Activated CD4-positive, alpha-beta T cell treated with anti-CD3 and anti-CD28 coated beads, Interleukin-2, amount 50 U/mL, for 48 hours (primary cell): ENCODE measurements at regions not wholly inside any gene's neighbourhood (a gene's known extent, or its start where the extent isn't known, plus 50 kb on each side); places are given as distances from the start of the nearest gene placed in this dataset.

Experiments
- DNase-seq, 2 experiments: peaks; one replicate each; pipeline ENCODE4 v3.0.0-alpha.2; 2020

GRCh38 chr1:81242103-81242502 is 558.6 kb upstream of the ADGRL2 start:
- DNase-seq: no peak

GRCh38 chr1:81238129-81238528 is 562.6 kb upstream of the ADGRL2 start:
- no peak for DNase-seq

GRCh38 chr1:81237473-81238089 is 563.2 kb upstream of the ADGRL2 start:
- DNase-seq: no peak

GRCh38 chr1:81234237-81234636 is 566.5 kb upstream of the ADGRL2 start:
- DNase-seq: no peak

GRCh38 chr1:81233591-81233990 is 567.1 kb upstream of the ADGRL2 start:
- DNase-seq: no peak

DNA sequence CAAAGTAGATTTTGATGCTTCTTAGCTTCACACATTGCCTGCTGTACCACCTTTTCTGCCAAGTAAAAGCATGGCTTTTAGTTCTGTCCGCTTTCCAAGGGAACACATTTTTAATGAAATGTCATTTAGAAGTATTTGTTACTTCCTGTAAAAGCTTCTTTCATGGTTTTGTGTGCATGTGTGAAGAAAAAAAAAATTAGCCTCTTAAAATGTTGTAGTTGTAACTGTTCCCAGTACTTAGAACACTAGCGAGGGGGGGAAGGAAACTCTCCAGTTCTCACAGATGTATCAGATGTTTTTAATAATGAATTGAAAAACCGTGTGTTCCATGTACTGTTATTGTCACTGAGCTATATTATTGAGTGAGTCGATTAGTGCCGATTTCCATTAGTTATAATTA is 568.3 kb upstream of the ADGRL2 start:
- no peak for DNase-seq

- no peak for DNase-seq
Measured at GRCh38 chr1:81231729-81232038, 569.0 kb upstream of the ADGRL2 start.

DNA sequence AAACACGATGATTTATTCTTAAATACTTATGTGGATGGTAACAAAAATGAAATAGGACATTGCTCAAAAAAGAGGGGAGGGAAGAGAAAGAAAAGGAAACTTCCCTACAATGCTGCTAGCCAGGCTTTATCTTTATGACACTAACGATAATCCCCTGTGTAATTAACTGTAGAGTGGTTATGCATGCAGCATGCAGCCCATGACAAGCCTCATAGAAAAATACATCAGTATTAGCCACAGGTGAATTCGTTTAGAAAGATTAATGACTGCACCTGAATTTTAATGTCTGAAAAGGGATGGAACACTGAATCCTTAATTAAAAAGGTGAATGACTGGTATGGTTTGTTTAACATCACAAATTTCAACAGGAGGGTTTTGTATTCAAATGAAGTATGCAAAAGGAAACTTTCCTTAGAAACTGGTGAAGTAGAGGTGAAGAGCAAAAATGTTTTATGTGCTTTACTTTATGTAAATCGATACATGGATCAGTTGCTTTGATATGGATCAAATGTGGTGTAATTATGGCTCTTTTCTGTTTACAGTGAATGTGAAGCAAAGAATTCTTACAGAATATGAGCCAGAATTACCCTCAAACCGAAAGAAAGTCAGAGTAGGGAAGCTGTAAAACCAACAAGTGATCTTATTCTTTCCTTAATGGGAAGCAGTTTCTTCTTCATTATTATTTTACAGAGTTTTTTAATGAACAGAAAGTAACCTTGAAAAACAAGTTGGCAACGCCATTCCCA is 569.6 kb upstream of the ADGRL2 start:
- DNase-seq: no peak

- no peak for DNase-seq
Measured at GRCh38 chr1:81228926-81229325, 571.8 kb upstream of the ADGRL2 start.

DNA sequence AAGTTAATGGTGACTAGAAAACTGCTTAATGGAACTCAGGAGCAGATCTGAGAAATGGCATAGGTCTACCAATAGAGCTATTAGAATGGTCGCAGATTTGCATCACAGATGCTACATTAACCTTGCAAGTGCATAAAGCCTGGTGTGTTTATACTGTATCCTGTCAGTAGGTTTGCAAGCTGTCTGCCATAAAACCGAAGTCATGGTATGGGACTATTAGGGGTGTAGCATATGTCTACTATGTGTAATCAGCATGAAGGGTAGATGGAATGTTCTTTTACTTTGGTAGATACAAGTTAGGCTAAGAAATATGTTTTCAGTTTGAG is 574.2 kb upstream of the ADGRL2 start:
- no peak for DNase-seq

- no peak for DNase-seq
Measured at GRCh38 chr1:81225789-81226602, 574.7 kb upstream of the ADGRL2 start.

DNA sequence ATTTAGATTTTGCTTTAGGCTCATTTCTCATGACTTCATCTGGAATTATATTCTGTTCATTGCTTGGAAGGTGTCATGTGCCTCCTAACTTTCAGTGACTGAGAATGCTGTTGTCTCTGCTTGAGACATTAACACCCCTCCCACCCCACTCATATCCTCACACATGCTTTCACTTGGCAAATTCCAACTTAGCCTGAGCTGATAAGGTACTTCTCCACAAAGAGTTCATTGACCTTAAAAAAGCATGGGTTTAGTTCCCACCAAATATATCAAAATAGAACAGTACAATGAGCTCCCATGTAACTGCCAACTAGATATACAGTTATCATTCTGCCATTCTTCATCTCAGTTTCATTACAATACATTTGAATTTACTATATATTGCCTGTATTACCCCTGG is 576.5 kb upstream of the ADGRL2 start:
- no peak for DNase-seq

GRCh38 chr1:81221564-81221963 is 579.2 kb upstream of the ADGRL2 start:
- DNase-seq: no peak

- DNase-seq: no peak
Measured at GRCh38 chr1:81220614-81221071, 580.1 kb upstream of the ADGRL2 start.

- DNase-seq: no peak
Measured at GRCh38 chr1:81217058-81217457, 583.7 kb upstream of the ADGRL2 start.

DNA sequence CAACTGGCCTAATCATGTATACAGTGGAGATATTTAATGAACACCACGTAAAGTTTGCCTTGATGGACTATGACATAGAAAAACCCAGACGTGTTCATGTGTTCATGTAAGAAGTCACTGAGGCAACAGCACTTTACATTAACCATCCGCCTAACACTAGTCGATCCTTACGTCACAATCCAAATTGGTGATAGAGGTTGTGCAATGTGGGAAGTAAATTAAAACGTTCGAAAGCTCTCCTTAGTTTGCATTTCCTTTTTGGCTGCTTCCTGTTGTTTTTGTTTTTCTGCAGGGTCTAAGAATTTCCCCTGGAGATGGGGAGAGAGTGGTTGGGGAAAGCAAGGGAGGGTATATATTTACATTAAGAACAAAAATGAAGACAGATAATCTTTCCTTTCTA is 587.5 kb upstream of the ADGRL2 start:
- no peak for DNase-seq

- DNase-seq: no peak
Measured at GRCh38 chr1:81209461-81209860, 591.3 kb upstream of the ADGRL2 start.

DNA sequence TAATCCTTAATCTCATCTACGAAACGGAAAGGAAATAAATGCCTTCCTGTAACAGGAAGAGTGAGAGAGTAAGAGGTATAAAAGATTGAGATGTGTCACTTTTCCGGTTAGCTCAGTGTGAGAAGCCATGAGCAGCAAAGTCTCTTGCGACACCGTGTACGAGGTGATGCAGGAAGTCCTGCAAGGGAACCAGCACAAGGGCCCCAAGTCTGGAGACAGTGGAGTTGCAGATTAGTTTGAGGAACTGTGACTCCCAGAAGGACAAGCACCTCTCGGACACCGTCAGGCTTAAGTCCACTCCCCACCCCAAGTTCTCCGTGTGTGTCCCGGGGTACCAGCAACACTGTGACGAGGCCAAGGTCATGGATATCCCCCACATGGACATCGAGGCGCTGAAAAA is 592.3 kb upstream of the ADGRL2 start:
- no peak for DNase-seq

GRCh38 chr1:81205956-81206355 is 594.8 kb upstream of the ADGRL2 start:
- no peak for DNase-seq

DNA sequence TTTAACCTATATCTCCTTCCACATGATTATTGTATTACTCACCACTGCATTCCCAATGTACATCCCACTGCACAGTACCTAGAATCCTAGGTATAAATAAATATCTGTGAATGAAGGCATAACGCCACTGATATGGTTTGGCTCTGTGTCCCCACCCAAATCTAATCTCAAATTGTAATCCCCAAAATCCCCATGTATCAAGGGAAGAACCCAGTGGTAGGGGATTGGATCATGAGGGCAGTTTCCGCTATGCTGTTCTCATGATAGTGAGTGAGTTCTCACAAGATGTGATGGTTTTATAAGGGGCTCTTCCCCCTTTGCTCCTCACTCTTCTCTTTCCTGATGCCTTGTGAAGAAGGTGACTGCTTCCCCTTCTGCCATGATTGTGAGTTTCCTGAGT is 599.0 kb upstream of the ADGRL2 start:
- no peak for DNase-seq

DNA sequence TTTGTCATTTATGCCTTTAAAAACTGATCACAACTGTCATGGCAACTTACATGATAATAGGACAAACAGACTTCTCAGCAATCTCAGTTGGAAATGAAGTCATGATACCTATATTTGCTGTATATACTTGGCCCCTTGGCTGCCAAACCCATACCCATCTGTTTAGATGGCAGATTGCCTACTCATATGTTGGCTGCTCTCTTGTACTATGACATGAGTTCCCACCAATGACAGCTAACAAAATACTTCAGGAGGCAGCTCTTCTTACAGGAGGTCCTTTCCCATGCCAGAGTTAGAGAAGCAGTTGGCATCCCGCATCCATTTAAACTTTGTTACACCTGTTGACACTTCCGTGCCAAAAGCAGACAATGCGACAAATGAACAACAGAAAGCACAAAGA is 603.1 kb upstream of the ADGRL2 start:
- DNase-seq: no peak

GRCh38 chr1:81192647-81193642 is 607.8 kb upstream of the ADGRL2 start:
- DNase-seq: no peak

GRCh38 chr1:81190003-81190402 is 610.7 kb upstream of the ADGRL2 start:
- DNase-seq: no peak
